ENCODE measurements at regions not wholly inside any gene's neighbourhood (a gene's known extent, or its start where the extent isn't known, plus 50 kb on each side); places are given as distances from the start of the nearest gene placed in this dataset.
A peak's percentile ranks its signal among the peaks of the same experiment; 100 is the strongest.

GRCh38 chr10:6894405-6894804, 314.3 kb upstream of the PRKCQ start:
- TF ChIP-seq ZEB2 (tag by site-specific recombination; IDR thresholded peaks at IDR 0.05) (no peak), ZNF600 (tag by site-specific recombination; IDR thresholded peaks at IDR 0.05) (peak; percentile 81), SETDB1 (IDR thresholded peaks at IDR 0.05; ENCODE audit: insufficient read length, low read length) (no peak), ZNF157 (tag by site-specific recombination; IDR thresholded peaks at IDR 0.05) (no peak), ZNF394 (tag by site-specific recombination; IDR thresholded peaks at IDR 0.05; ENCODE audit: borderline replicate concordance) (no peak), ZNF398 (tag by site-specific recombination; IDR thresholded peaks at IDR 0.05) (no peak), PRDM4 (tag by site-specific recombination; IDR thresholded peaks at IDR 0.05) (peak; percentile 96), ZNF513 (tag by site-specific recombination; IDR thresholded peaks at IDR 0.05) (no peak)
- no peaks in the 10 kb centered on the region for H3K4me1 ChIP-seq (ENCODE audit: control insufficient read depth, insufficient read depth, low read length)
- no peaks in the 10 kb centered on the region for H3K9me3 ChIP-seq (ENCODE audit: control insufficient read depth, insufficient read depth, low read depth, low read length)
- H3K4me3 ChIP-seq (ENCODE audit: low read depth, low read length) = no peak overlapping the region
- POLR2A ChIA-PET = no interaction called here
- H3K36me3 ChIP-seq (ENCODE audit: control insufficient read depth in 2 of 2, insufficient read depth in 1 of 2, low read length in 2 of 2) = no peaks in the 10 kb centered on the region
- no peak overlapping the region for H3K27ac ChIP-seq (ENCODE audit: extremely low read depth, low read depth, low read length)
- CTCF ChIA-PET = interaction anchor here (1.3 kb wide), 1 partner anchor 25 kb away, joined by 5 read pairs; no protein-coding TSS in a partner anchor

GRCh38 chr10:6892864-6893263, 312.8 kb upstream of the PRKCQ start:
- H3K4me1 ChIP-seq (ENCODE audit: control insufficient read depth, insufficient read depth, low read length) = no peaks in the 10 kb centered on the region
- CTCF ChIA-PET = interaction anchor here (0.7 kb wide), 1 partner anchor 26 kb away, joined by 4 read pairs; no protein-coding TSS in a partner anchor
- no peaks in the 10 kb centered on the region for H3K9me3 ChIP-seq (ENCODE audit: control insufficient read depth, insufficient read depth, low read depth, low read length)
- POLR2A ChIA-PET = interaction anchor here (0.6 kb wide), 2 partner anchors 55 to 690 kb away, joined by 3 read pairs; partner anchors contain the start of gene PFKFB3
- TF ChIP-seq ATF2 (tag by site-specific recombination; IDR thresholded peaks at IDR 0.05; ENCODE audit: low read depth) (no peak), HOXD13 (CRISPR knock-in tag; IDR thresholded peaks at IDR 0.05; ENCODE audit: borderline replicate concordance) (no peak), ZNF677 (tag by site-specific recombination; IDR thresholded peaks at IDR 0.05) (no peak), ZNF202 (tag by site-specific recombination; IDR thresholded peaks at IDR 0.05; ENCODE audit: borderline replicate concordance) (no peak), ZNF132 (tag by site-specific recombination; IDR thresholded peaks at IDR 0.05; ENCODE audit: borderline replicate concordance) (no peak), BCL11A (tag by site-specific recombination; IDR thresholded peaks at IDR 0.05; ENCODE audit: low read depth) (no peak), ZNF544 (tag by site-specific recombination; IDR thresholded peaks at IDR 0.05) (no peak), KLF7 (tag by site-specific recombination; IDR thresholded peaks at IDR 0.05; ENCODE audit: borderline replicate concordance) (no peak), ZNF585B (tag by site-specific recombination; IDR thresholded peaks at IDR 0.05) (no peak), MZF1 (tag by site-specific recombination; IDR thresholded peaks at IDR 0.05; ENCODE audit: borderline replicate concordance) (no peak), RBAK (tag by site-specific recombination; IDR thresholded peaks at IDR 0.05) (no peak), ZNF26 (tag by site-specific recombination; IDR thresholded peaks at IDR 0.05) (no peak), BCL6B (tag by site-specific recombination; IDR thresholded peaks at IDR 0.05) (no peak), ZNF521 (tag by site-specific recombination; IDR thresholded peaks at IDR 0.05) (no peak)
- H3K4me3 ChIP-seq (ENCODE audit: low read depth, low read length) = no peak overlapping the region
- H3K36me3 ChIP-seq (ENCODE audit: control insufficient read depth in 2 of 2, insufficient read depth in 1 of 2, low read length in 2 of 2) = no peaks in the 10 kb centered on the region
- no peak overlapping the region for H3K27ac ChIP-seq (ENCODE audit: extremely low read depth, low read depth, low read length)

Measured in HEK293 (cell line).